ENCODE measurements at regions not wholly inside any gene's neighbourhood (a gene's known extent, or its start where the extent isn't known, plus 50 kb on each side); places are given as distances from the start of the nearest gene placed in this dataset.

DNA sequence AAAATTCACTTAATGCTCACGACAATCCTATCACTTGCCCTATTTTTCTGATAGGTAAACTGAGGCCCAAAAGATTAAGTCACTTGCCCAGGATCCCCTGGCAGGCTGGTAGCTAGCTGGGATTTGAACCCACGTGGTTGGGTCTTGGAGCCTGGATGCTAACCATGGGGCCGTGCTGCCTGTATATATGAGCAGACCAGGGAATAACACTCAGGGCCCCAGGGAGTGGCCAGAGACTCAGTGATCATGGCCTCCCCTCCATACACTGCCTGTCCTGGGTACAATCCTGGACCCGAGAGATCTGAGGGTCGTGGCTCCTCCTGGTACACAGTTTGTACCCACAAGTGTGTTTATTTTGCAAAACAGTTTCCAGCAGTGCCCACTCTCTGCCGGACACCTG lies 116.9 kb upstream of the PTPN1 start:
- DNase-seq (ENCODE audit: extremely low spot score, unreplicated experiment) = no peak
- Mint-ChIP-seq H3K27ac (ENCODE audit: unreplicated experiment) (no peak overlapping the region), H3K36me3 (ENCODE audit: unreplicated experiment) (peaks cover 2% of the 10 kb centered on the region), H3K4me1 (ENCODE audit: unreplicated experiment) (peaks cover 22% of the 10 kb centered on the region), H3K4me3 (ENCODE audit: unreplicated experiment) (no peak overlapping the region), H3K27me3 (ENCODE audit: unreplicated experiment) (no peaks in the 10 kb centered on the region), H3K9me3 (ENCODE audit: unreplicated experiment) (no peaks in the 10 kb centered on the region)
- TF ChIP-seq, protein P1, sequence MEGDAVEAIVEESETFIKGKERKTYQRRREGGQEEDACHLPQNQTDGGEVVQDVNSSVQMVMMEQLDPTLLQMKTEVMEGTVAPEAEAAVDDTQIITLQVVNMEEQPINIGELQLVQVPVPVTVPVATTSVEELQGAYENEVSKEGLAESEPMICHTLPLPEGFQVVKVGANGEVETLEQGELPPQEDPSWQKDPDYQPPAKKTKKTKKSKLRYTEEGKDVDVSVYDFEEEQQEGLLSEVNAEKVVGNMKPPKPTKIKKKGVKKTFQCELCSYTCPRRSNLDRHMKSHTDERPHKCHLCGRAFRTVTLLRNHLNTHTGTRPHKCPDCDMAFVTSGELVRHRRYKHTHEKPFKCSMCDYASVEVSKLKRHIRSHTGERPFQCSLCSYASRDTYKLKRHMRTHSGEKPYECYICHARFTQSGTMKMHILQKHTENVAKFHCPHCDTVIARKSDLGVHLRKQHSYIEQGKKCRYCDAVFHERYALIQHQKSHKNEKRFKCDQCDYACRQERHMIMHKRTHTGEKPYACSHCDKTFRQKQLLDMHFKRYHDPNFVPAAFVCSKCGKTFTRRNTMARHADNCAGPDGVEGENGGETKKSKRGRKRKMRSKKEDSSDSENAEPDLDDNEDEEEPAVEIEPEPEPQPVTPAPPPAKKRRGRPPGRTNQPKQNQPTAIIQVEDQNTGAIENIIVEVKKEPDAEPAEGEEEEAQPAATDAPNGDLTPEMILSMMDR (IDR thresholded peaks at IDR 0.05) = no peak

GRCh38 chr20:50393990-50394561 lies 116.1 kb upstream of the PTPN1 start:
- Mint-ChIP-seq H3K4me1 (ENCODE audit: unreplicated experiment) (peaks cover 23% of the 10 kb centered on the region), H3K36me3 (ENCODE audit: unreplicated experiment) (no peaks in the 10 kb centered on the region), H3K4me3 (ENCODE audit: unreplicated experiment) (no peak overlapping the region), H3K27ac (ENCODE audit: unreplicated experiment) (no peak overlapping the region), H3K9me3 (ENCODE audit: unreplicated experiment) (no peaks in the 10 kb centered on the region), H3K27me3 (ENCODE audit: unreplicated experiment) (no peaks in the 10 kb centered on the region)
- TF ChIP-seq, protein P1 (IDR thresholded peaks at IDR 0.05) = no peak
- DNase-seq (ENCODE audit: extremely low spot score, unreplicated experiment) = no peak

DNA sequence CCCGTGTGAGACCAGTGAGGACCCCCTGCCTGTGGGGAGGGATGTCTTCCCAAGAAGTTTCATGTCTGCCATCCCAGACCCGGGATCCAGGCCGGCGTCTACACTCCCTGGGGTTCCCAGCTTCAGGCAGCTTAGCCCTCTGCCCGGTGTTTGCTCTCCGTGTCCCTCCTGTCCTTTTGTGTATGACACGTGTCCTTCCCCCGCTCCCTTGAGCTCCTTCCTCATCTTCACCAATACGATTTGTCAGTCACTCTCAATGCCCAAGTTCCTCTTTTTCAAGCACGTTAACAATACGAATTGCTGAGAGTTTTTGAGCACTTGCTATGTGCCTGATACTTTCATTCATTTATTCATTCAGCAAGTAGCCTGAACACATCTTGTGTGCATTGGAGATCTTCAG lies 115.6 kb upstream of the PTPN1 start:
- Mint-ChIP-seq H3K27ac (ENCODE audit: unreplicated experiment) (no peak overlapping the region), H3K9me3 (ENCODE audit: unreplicated experiment) (no peaks in the 10 kb centered on the region), H3K27me3 (ENCODE audit: unreplicated experiment) (no peaks in the 10 kb centered on the region), H3K4me3 (ENCODE audit: unreplicated experiment) (no peak overlapping the region), H3K4me1 (ENCODE audit: unreplicated experiment) (peaks cover 27% of the 10 kb centered on the region), H3K36me3 (ENCODE audit: unreplicated experiment) (no peaks in the 10 kb centered on the region)
- DNase-seq (ENCODE audit: extremely low spot score, unreplicated experiment) = no peak
- TF ChIP-seq, protein P1 (IDR thresholded peaks at IDR 0.05) = no peak

- no peak for DNase-seq (ENCODE audit: extremely low spot score, unreplicated experiment)
- peak overlapping the region; percentile 32 for H3K27ac Mint-ChIP-seq (ENCODE audit: unreplicated experiment)
- H3K4me3 Mint-ChIP-seq (ENCODE audit: unreplicated experiment) = no peak overlapping the region
- TF ChIP-seq, protein P1 (IDR thresholded peaks at IDR 0.05) = no peak
- H3K9me3 Mint-ChIP-seq (ENCODE audit: unreplicated experiment) = no peaks in the 10 kb centered on the region
- H3K27me3 Mint-ChIP-seq (ENCODE audit: unreplicated experiment) = no peaks in the 10 kb centered on the region
- no peaks in the 10 kb centered on the region for H3K36me3 Mint-ChIP-seq (ENCODE audit: unreplicated experiment)
- peaks cover 34% of the 10 kb centered on the region for H3K4me1 Mint-ChIP-seq (ENCODE audit: unreplicated experiment)
Observed at GRCh38 chr20:50395251-50395729, 114.9 kb upstream of the PTPN1 start.

- no peak for DNase-seq (ENCODE audit: extremely low spot score, unreplicated experiment)
- H3K27me3 Mint-ChIP-seq (ENCODE audit: unreplicated experiment) = no peaks in the 10 kb centered on the region
- no peak overlapping the region for H3K27ac Mint-ChIP-seq (ENCODE audit: unreplicated experiment)
- H3K4me1 Mint-ChIP-seq (ENCODE audit: unreplicated experiment) = peaks cover 37% of the 10 kb centered on the region
- H3K9me3 Mint-ChIP-seq (ENCODE audit: unreplicated experiment) = no peaks in the 10 kb centered on the region
- no peaks in the 10 kb centered on the region for H3K36me3 Mint-ChIP-seq (ENCODE audit: unreplicated experiment)
- TF ChIP-seq, protein P1 (IDR thresholded peaks at IDR 0.05) = no peak
- H3K4me3 Mint-ChIP-seq (ENCODE audit: unreplicated experiment) = no peak overlapping the region
Observed at GRCh38 chr20:50395914-50396488, 114.2 kb upstream of the PTPN1 start.
